Endothelial cell of umbilical vein (primary cell): ENCODE measurements at regions not wholly inside any gene's neighbourhood (a gene's known extent, or its start where the extent isn't known, plus 50 kb on each side); places are given as distances from the start of the nearest gene placed in this dataset.

ENCODE experiments used
- BruUV-seq: library from RNA; stranded (reverse); fragments of 400-500 nt; replicated peaks from 2 replicates; lab custom pipeline; 2021; lab: Mats Ljungman, UMichigan
- CTCF ChIA-PET: fragments of 300-600, 350-600 bp; sonication (Branson Sonifier 250); formaldehyde crosslinking; loops from one replicate; lab custom pipeline; 2021; ENCODE audit warnings: antibody characterized with exemption, inconsistent platforms; lab: Charles Lee
- POLR2A ChIA-PET: fragments of 300-600, 350-600 bp; sonication (Branson Sonifier 250); formaldehyde crosslinking; loops from one replicate; lab custom pipeline; 2021; ENCODE audit warnings: antibody characterized with exemption, inconsistent platforms; lab: Charles Lee
- DNase-seq: peaks from one replicate; pipeline ENCODE4 v3.0.0-alpha.2; 2011; ENCODE audit warnings: low read depth, low spot score
- FAIRE-seq: peaks from 2 replicates; lab custom pipeline; 2011; peaks lifted over from hg19 to GRCh38; lab: Jason Lieb, UNC
- H2AFZ ChIP-seq: 2 replicates; pipeline ENCODE4 v1.6.0; 2012; ENCODE audit warnings: low read depth, low read length, control low read depth, inconsistent platforms
- H3K27ac ChIP-seq: 2 replicates; pipeline ENCODE4 v1.5.1; 2011; ENCODE audit warnings: low read depth, mild to moderate bottlenecking, control low read depth, low read length, moderate library complexity; ENCODE audit not compliant: insufficient read depth
- H3K27me3 ChIP-seq, 2 experiments: 2 replicates each; pipeline versions ENCODE4 v1.6.0 to v1.6.1; 2011; ENCODE audit warnings: low read length in 2 of 2, mixed read lengths in 1 of 2; ENCODE audit not compliant: control insufficient read depth in 2 of 2, insufficient read depth in 2 of 2
- H3K36me3 ChIP-seq, 2 experiments: 2 replicates in 1 of 2; 3 replicates in 1 of 2; pipeline ENCODE4 v1.5.1; 2011; ENCODE audit warnings: low read length in 2 of 2, mild to moderate bottlenecking in 1 of 2, moderate library complexity in 1 of 2; ENCODE audit not compliant: control insufficient read depth in 2 of 2, insufficient read depth in 2 of 2; ENCODE audit errors: extremely low read depth in 1 of 2
- H3K4me1 ChIP-seq: 3 replicates; pipeline ENCODE4 v1.5.1; 2011; ENCODE audit warnings: mild to moderate bottlenecking, low read length; ENCODE audit not compliant: control insufficient read depth, insufficient read depth; ENCODE audit errors: extremely low read depth
- H3K4me2 ChIP-seq: 2 replicates; pipeline ENCODE4 v1.6.1; 2011; ENCODE audit warnings: low read length, control low read depth, mixed read lengths; ENCODE audit not compliant: insufficient read depth
- H3K4me3 ChIP-seq, 3 experiments: fragments of 200-600 bp in 1 of 3; sonication (generic), shearing (Covaris generic) in 1 of 3; replicated peaks in 1 of 3; 2 replicates each; pipeline ENCODE4 v1.5.1; 2011 to 2016; ENCODE audit warnings: control low read depth in 3 of 3, low read length in 3 of 3, mild to moderate bottlenecking in 2 of 3, inconsistent platforms in 1 of 3, low read depth in 1 of 3, moderate library complexity in 1 of 3; ENCODE audit not compliant: insufficient read depth in 1 of 3
- H3K79me2 ChIP-seq: 2 replicates; pipeline ENCODE4 v1.6.0; 2012; ENCODE audit warnings: low read length, inconsistent platforms; ENCODE audit not compliant: control insufficient read depth, insufficient read depth
- H3K9ac ChIP-seq: replicated peaks from 2 replicates; pipeline ENCODE3; 2011; ENCODE audit warnings: low read length, control low read depth; ENCODE audit not compliant: insufficient read depth; ENCODE audit errors: extremely low read depth
- H3K9me1 ChIP-seq: replicated peaks from 3 replicates; pipeline ENCODE4 v1.6.0; 2011; ENCODE audit warnings: mild to moderate bottlenecking, low read length; ENCODE audit not compliant: control insufficient read depth, insufficient read depth; ENCODE audit errors: extremely low read depth
- H3K9me3 ChIP-seq: replicated peaks from 2 replicates; pipeline ENCODE4 v1.5.1; 2012; ENCODE audit warnings: low read length, inconsistent platforms; ENCODE audit not compliant: control insufficient read depth, insufficient read depth
- H4K20me1 ChIP-seq: replicated peaks from 2 replicates; pipeline ENCODE3; 2011; ENCODE audit warnings: mild to moderate bottlenecking, low read length; ENCODE audit not compliant: control insufficient read depth, insufficient read depth; ENCODE audit errors: extremely low read depth
- EZH2 ChIP-seq: IDR thresholded peaks from 2 replicates; pipeline ENCODE4 v1.6.1; 2012; ENCODE audit warnings: borderline replicate concordance, low read depth, mild to moderate bottlenecking, moderate library complexity, low read length, inconsistent platforms; ENCODE audit not compliant: severe bottlenecking
- FOS ChIP-seq: IDR thresholded peaks from 2 replicates; pipeline ENCODE4 v1.6.1; 2011; ENCODE audit warnings: mild to moderate bottlenecking, low read length, moderate library complexity, borderline replicate concordance; ENCODE audit not compliant: insufficient read depth
- GATA2 ChIP-seq: IDR thresholded peaks from 2 replicates; pipeline ENCODE4 v1.7.0; 2011; ENCODE audit warnings: low read depth, mild to moderate bottlenecking, moderate library complexity, mixed read lengths, low read length; ENCODE audit not compliant: insufficient read length, insufficient read depth
- JUN ChIP-seq: IDR thresholded peaks from 2 replicates; pipeline ENCODE4 v1.6.1; 2011; ENCODE audit warnings: borderline replicate concordance, low read depth; ENCODE audit not compliant: insufficient read length, insufficient read depth
- MYC ChIP-seq: IDR thresholded peaks from one replicate; pipeline ENCODE4 v1.6.1; 2011; ENCODE audit warnings: mild to moderate bottlenecking, low read depth, low read length
- POLR2A ChIP-seq: IDR thresholded peaks from 2 replicates; pipeline ENCODE4 v1.6.1; 2012; ENCODE audit warnings: low read depth, mild to moderate bottlenecking, control low read depth, low read length
- POLR2AphosphoS5 ChIP-seq: IDR thresholded peaks from 2 replicates; pipeline ENCODE4 v1.6.1; 2012; ENCODE audit warnings: low read depth, mild to moderate bottlenecking, control low read depth, low read length, moderate library complexity; ENCODE audit not compliant: insufficient read depth
- dilution Hi-C: fragments of 300-500 bp; cut with MboI; formaldehyde crosslinking; loops from one replicate; pipeline ENCODE4 v1.15.0; 2019; ENCODE audit warnings: low sequenced_read_pairs; ENCODE audit not compliant: extremely low pct_ligation_motif_present
- intact Hi-C: fragments of 100-400 bp; cut with micrococcal nuclease; formaldehyde crosslinking; loops from one replicate; pipeline ENCODE4 v1.10.0; 2022
- TF ChIP-seq, protein P1 (sequence below): IDR thresholded peaks from 2 replicates; pipeline ENCODE4 v1.6.1; 2011; ENCODE audit not compliant: insufficient read depth, insufficient read length
- TF ChIP-seq, protein P2 (sequence below), 2 donors: IDR thresholded peaks; 1 replicate in 1 of 2; 2 replicates in 1 of 2; pipeline ENCODE4 v1.5.1; 2011; ENCODE audit warnings: low read length in 2 of 2, mild to moderate bottlenecking in 2 of 2, moderate library complexity in 2 of 2, control low read depth in 1 of 2, inconsistent platforms in 1 of 2, low read depth in 1 of 2; ENCODE audit not compliant: insufficient read depth in 1 of 2; ENCODE audit errors: extremely low read depth in 1 of 2

DNA sequence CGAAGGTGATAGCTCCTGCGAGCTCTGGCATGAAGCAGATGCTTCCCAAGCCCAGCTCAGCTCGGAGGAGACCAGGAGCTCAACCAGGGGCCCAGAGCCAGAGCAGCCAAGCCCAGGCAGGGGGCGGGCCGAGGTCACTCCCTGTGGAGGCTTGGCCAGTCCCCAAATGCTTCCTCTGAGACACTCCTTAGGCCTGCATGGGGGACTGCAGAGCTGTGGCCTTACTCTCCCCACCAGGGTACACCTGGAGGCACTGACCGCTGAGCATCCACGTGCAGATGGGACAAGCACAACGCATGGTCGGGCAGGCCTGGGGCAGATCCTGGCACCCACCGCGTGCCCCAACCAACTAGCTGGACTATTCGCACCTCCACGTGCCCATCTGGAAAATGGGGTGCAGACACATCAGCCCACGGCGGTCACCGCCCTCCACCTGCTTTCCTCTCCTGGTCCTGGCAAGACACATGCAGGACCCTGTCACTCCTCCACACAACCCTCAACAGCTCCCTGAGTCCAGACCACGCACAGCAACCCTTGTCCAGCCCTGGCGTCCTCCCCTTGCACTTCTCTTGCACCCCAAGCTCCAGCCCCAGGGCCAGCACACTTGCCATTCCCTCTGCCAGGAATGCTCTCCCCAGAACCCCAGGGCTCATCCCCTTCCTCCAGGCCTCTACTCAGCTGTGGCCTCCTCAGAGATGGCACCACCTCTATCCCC, 164.7 kb upstream of the IQSEC1 start:
- CTCF ChIA-PET, result interaction anchor here (1.5 kb wide), 1 partner anchor 215 kb away, joined by 3 read pairs; no protein-coding TSS in a partner anchor
- no peak for FAIRE-seq

DNA sequence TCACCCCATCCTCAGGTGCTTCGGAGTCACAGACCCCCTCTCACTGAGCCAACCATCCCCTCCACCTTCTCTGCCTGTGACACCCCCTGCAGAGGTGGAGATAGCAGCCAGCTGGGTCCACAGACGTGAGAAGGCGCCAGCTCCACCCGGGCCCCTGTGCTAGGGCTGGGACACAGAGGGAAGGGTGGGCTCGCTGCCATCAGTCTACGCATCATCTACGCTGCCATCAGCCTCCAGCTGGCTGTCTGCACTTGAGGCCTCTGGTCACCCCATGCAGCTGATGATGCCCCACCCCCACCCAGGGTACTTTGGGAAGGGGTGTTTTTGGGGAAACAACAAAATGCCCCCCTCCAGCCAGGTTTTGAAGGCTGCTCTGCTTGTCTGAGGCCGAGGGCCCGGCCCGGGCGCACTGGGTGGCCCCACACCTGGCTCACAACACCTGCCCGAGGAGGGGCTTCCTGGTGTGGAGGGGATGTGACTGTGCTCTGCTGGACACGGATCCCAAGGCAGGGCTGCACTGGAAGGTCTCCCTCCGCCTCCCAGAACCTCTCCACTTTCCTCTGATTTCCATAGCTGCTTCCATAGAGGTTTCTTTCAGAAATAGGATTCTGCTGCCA, 163.4 kb upstream of the IQSEC1 start:
- H3K4me3 ChIP-seq, result no peak overlapping the region
- no peaks in the 10 kb centered on the region for H3K79me2 ChIP-seq
- no peaks in the 10 kb centered on the region for H3K9me1 ChIP-seq
- intact Hi-C loops, result no loop called here
- CTCF ChIA-PET, result no interaction called here
- no peaks in the 10 kb centered on the region for H4K20me1 ChIP-seq
- H3K27me3 ChIP-seq, result no peaks in the 10 kb centered on the region
- no peak overlapping the region for H3K9ac ChIP-seq
- no peak overlapping the region for H3K4me2 ChIP-seq
- H3K4me1 ChIP-seq, result no peaks in the 10 kb centered on the region
- DNase-seq, result no peak
- no peaks in the 10 kb centered on the region for H3K9me3 ChIP-seq
- no peak overlapping the region for H2AFZ ChIP-seq
- FAIRE-seq, result no peak
- BruUV-seq, result no TSS peak
- no peaks in the 10 kb centered on the region for H3K36me3 ChIP-seq
- dilution Hi-C loops, result no loop called here
- H3K27ac ChIP-seq, result no peak overlapping the region
- POLR2A ChIA-PET, result no interaction called here
- no peak for TF ChIP-seq POLR2A
- TF ChIP-seq EZH2, result no peak
- no peak for TF ChIP-seq FOS
- TF ChIP-seq MYC, result no peak
- TF ChIP-seq POLR2AphosphoS5, result no peak
- TF ChIP-seq GATA2, result no peak
- TF ChIP-seq, protein P1, sequence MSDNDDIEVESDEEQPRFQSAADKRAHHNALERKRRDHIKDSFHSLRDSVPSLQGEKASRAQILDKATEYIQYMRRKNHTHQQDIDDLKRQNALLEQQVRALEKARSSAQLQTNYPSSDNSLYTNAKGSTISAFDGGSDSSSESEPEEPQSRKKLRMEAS, result no peak
- TF ChIP-seq, protein P2, sequence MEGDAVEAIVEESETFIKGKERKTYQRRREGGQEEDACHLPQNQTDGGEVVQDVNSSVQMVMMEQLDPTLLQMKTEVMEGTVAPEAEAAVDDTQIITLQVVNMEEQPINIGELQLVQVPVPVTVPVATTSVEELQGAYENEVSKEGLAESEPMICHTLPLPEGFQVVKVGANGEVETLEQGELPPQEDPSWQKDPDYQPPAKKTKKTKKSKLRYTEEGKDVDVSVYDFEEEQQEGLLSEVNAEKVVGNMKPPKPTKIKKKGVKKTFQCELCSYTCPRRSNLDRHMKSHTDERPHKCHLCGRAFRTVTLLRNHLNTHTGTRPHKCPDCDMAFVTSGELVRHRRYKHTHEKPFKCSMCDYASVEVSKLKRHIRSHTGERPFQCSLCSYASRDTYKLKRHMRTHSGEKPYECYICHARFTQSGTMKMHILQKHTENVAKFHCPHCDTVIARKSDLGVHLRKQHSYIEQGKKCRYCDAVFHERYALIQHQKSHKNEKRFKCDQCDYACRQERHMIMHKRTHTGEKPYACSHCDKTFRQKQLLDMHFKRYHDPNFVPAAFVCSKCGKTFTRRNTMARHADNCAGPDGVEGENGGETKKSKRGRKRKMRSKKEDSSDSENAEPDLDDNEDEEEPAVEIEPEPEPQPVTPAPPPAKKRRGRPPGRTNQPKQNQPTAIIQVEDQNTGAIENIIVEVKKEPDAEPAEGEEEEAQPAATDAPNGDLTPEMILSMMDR (IDR thresholded peaks at IDR 0.05; ENCODE audit: extremely low read depth in 1 of 2, insufficient read depth in 1 of 2, low read depth in 1 of 2, low read length in 2 of 2), result no peak
- no peak for TF ChIP-seq JUN

More for the DNA sequence above, 164.7 kb upstream of the IQSEC1 start:
- H3K9ac ChIP-seq, result no peak overlapping the region
- H3K36me3 ChIP-seq, result no peaks in the 10 kb centered on the region
- H3K4me1 ChIP-seq, result no peaks in the 10 kb centered on the region
- no peak overlapping the region for H3K4me2 ChIP-seq
- no peak for DNase-seq
- BruUV-seq, result no TSS peak
- no peak overlapping the region for H2AFZ ChIP-seq
- intact Hi-C loops, result no loop called here
- no peak overlapping the region for H3K27ac ChIP-seq
- TF ChIP-seq FOS, result no peak
- no peak for TF ChIP-seq GATA2
- TF ChIP-seq, protein P1, result no peak
- TF ChIP-seq POLR2A, result no peak
- POLR2A ChIA-PET, result no interaction called here
- H3K9me1 ChIP-seq, result no peaks in the 10 kb centered on the region
- dilution Hi-C loops, result no loop called here
- no peak overlapping the region for H3K4me3 ChIP-seq
- no peaks in the 10 kb centered on the region for H3K9me3 ChIP-seq
- H4K20me1 ChIP-seq, result no peaks in the 10 kb centered on the region
- no peaks in the 10 kb centered on the region for H3K27me3 ChIP-seq
- H3K79me2 ChIP-seq, result no peaks in the 10 kb centered on the region
